GM12878 (cell line): ENCODE measurements at regions not wholly inside any gene's neighbourhood (a gene's known extent, or its start where the extent isn't known, plus 50 kb on each side); places are given as distances from the start of the nearest gene placed in this dataset.

ENCODE experiments used
- CEBPB ChIP-seq, 2 experiments: fragments of 150-350 bp in 1 of 2; IDR thresholded peaks; 2 replicates each; pipeline ENCODE4 v1.6.1; 2012 to 2014; ENCODE audit warnings: low read depth in 2 of 2, low read length in 2 of 2, borderline replicate concordance in 1 of 2, inconsistent platforms in 1 of 2
- EZH2 ChIP-seq: IDR thresholded peaks from 2 replicates; pipeline ENCODE4 v1.6.1; 2012; ENCODE audit warnings: low read depth, mild to moderate bottlenecking, control low read depth, inconsistent platforms, low read length, borderline replicate concordance; ENCODE audit not compliant: control insufficient read depth
- POLR2AphosphoS2 ChIP-seq: IDR thresholded peaks from 2 replicates; pipeline ENCODE4 v1.6.1; 2011; ENCODE audit warnings: low read depth, mild to moderate bottlenecking, low read length, improper control_type of control experiment, moderate library complexity
- RCOR1 ChIP-seq: conservative IDR thresholded peaks from 2 replicates; pipeline ENCODE4 v1.6.1; 2012; ENCODE audit warnings: low read depth, low read length, improper control_type of control experiment
- RUNX3 ChIP-seq: IDR thresholded peaks from 2 replicates; pipeline ENCODE4 v1.6.1; 2012; ENCODE audit warnings: low read length, inconsistent platforms
- SMAD1 ChIP-seq: fragments of 450-650 bp; IDR thresholded peaks from 2 replicates; pipeline ENCODE4 v1.6.1; 2018; ENCODE audit warnings: mild to moderate bottlenecking, low read depth; ENCODE audit not compliant: partially characterized antibody
- SP1 ChIP-seq: IDR thresholded peaks from one replicate; pipeline ENCODE4 v1.6.1; 2011; ENCODE audit warnings: low read depth, low read length
- TAF1 ChIP-seq: IDR thresholded peaks from 2 replicates; pipeline ENCODE4 v1.6.1; 2011; ENCODE audit warnings: mild to moderate bottlenecking, low read depth, low read length, borderline replicate concordance
- TARDBP ChIP-seq: IDR thresholded peaks from 2 replicates; pipeline ENCODE4 v1.6.1; 2016; ENCODE audit warnings: borderline replicate concordance
- TF ChIP-seq, protein P1 (sequence below), 3 experiments: IDR thresholded peaks in 2 of 3; conservative IDR thresholded peaks in 1 of 3; 2 replicates each; pipeline ENCODE4 v1.5.1; 2011; ENCODE audit warnings: low read depth in 3 of 3, low read length in 3 of 3, mild to moderate bottlenecking in 3 of 3, control low read depth in 2 of 3, moderate library complexity in 2 of 3, inconsistent platforms in 1 of 3, mixed read lengths in 1 of 3; ENCODE audit not compliant: control insufficient read depth in 2 of 3, insufficient read depth in 1 of 3; ENCODE audit errors: extremely low read depth in 1 of 3
- TF ChIP-seq, protein P2 (sequence below): fragments of 450-650 bp; IDR thresholded peaks from 2 replicates; pipeline ENCODE4 v1.6.1; 2017; ENCODE audit warnings: mild to moderate bottlenecking, moderate library complexity
- TF ChIP-seq, protein P3 (sequence below): IDR thresholded peaks from 2 replicates; pipeline ENCODE4 v1.6.1; 2011; ENCODE audit warnings: low read depth, mild to moderate bottlenecking, low read length, moderate library complexity, borderline replicate concordance; ENCODE audit errors: extremely low read depth

DNA sequence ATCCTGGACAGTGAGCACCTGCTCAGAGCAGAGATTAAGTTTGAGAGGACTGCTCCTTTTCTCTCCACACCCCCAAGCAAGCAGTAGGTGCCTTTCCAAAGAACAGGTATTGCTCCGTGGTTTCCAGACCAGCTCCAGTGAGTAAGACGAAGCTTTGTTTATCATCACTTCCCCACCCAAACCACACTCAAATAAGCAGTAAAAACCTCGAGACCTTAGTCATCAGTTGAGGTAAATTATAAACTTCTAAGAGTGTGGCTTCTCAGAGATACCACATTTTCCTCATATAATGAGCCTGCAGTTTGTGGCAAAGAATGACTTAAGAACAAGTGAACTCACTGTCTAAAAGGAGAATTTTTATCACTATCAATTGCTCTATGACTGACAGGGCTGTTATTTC lies 50.0 kb upstream of the GRB10 start:
- TF ChIP-seq RUNX3 (no peak), TARDBP (no peak), SP1 (no peak), EZH2 (no peak), RCOR1 (no peak), POLR2AphosphoS2 (no peak), SMAD1 (no peak), CEBPB (IDR thresholded peaks at IDR 0.05; ENCODE audit: borderline replicate concordance in 1 of 2, low read depth in 2 of 2, low read length in 2 of 2) (no peak), TAF1 (no peak)
- TF ChIP-seq, protein P1, sequence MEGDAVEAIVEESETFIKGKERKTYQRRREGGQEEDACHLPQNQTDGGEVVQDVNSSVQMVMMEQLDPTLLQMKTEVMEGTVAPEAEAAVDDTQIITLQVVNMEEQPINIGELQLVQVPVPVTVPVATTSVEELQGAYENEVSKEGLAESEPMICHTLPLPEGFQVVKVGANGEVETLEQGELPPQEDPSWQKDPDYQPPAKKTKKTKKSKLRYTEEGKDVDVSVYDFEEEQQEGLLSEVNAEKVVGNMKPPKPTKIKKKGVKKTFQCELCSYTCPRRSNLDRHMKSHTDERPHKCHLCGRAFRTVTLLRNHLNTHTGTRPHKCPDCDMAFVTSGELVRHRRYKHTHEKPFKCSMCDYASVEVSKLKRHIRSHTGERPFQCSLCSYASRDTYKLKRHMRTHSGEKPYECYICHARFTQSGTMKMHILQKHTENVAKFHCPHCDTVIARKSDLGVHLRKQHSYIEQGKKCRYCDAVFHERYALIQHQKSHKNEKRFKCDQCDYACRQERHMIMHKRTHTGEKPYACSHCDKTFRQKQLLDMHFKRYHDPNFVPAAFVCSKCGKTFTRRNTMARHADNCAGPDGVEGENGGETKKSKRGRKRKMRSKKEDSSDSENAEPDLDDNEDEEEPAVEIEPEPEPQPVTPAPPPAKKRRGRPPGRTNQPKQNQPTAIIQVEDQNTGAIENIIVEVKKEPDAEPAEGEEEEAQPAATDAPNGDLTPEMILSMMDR (IDR thresholded peaks at IDR 0.05 in 2 of 3, conservative IDR thresholded peaks at IDR 0.05 in 1 of 3; ENCODE audit: control insufficient read depth in 2 of 3, extremely low read depth in 1 of 3, insufficient read depth in 1 of 3, low read depth in 3 of 3, low read length in 3 of 3): no peak
- TF ChIP-seq, protein P2, sequence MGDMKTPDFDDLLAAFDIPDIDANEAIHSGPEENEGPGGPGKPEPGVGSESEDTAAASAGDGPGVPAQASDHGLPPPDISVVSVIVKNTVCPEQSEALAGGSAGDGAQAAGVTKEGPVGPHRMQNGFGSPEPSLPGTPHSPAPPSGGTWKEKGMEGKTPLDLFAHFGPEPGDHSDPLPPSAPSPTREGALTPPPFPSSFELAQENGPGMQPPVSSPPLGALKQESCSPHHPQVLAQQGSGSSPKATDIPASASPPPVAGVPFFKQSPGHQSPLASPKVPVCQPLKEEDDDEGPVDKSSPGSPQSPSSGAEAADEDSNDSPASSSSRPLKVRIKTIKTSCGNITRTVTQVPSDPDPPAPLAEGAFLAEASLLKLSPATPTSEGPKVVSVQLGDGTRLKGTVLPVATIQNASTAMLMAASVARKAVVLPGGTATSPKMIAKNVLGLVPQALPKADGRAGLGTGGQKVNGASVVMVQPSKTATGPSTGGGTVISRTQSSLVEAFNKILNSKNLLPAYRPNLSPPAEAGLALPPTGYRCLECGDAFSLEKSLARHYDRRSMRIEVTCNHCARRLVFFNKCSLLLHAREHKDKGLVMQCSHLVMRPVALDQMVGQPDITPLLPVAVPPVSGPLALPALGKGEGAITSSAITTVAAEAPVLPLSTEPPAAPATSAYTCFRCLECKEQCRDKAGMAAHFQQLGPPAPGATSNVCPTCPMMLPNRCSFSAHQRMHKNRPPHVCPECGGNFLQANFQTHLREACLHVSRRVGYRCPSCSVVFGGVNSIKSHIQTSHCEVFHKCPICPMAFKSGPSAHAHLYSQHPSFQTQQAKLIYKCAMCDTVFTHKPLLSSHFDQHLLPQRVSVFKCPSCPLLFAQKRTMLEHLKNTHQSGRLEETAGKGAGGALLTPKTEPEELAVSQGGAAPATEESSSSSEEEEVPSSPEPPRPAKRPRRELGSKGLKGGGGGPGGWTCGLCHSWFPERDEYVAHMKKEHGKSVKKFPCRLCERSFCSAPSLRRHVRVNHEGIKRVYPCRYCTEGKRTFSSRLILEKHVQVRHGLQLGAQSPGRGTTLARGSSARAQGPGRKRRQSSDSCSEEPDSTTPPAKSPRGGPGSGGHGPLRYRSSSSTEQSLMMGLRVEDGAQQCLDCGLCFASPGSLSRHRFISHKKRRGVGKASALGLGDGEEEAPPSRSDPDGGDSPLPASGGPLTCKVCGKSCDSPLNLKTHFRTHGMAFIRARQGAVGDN: no peak
- TF ChIP-seq, protein P3, sequence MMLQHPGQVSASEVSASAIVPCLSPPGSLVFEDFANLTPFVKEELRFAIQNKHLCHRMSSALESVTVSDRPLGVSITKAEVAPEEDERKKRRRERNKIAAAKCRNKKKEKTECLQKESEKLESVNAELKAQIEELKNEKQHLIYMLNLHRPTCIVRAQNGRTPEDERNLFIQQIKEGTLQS: no peak
